ENCODE measurements at regions not wholly inside any gene's neighbourhood (a gene's known extent, or its start where the extent isn't known, plus 50 kb on each side); places are given as distances from the start of the nearest gene placed in this dataset.
"Not testable (repeated sequence)": the region's sequence is repeated elsewhere in the genome, so short reads cannot be mapped to it uniquely, and the experiment has no call there.

DNA sequence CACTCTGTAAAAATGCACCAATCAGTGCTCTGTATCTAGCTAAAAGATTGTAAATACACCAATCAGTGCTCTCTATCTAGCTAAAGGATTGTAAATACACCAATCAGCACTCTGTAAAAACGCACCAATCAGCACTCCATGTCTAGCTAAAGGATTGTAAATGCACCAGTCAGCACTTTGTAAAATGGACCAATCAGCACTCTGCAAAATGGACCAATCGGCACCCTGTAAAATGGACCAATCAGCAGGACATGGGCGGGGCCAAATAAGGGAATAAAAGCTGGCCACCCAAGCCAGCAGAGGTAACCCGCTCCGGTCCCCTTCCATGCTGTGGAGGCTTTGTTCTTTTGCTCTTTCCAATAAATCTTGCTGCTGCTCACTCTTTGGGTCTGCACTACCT lies 140.7 kb downstream of the ELOVL4 start:
- DNase-seq = not testable (repeated sequence)

DNA sequence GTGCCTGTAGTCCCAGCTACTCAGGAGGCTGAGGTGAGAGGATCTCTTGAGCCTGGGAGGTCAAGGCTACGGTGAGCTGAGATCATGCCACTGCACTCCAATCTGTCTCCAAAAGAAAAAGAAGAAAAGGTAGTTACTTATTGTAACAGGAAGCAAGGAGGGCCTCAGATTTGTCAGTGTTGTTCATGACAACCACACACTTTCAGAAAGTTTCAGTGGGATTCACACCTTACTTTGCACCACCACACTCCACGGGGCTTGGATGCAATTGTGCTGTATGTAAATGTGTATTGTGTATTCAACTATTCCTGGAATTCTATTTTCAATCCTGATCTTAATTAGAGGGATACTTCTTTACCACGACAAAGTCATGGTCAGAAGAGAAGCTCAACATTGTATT lies 142.6 kb downstream of the ELOVL4 start:
- no peak for DNase-seq

DNA sequence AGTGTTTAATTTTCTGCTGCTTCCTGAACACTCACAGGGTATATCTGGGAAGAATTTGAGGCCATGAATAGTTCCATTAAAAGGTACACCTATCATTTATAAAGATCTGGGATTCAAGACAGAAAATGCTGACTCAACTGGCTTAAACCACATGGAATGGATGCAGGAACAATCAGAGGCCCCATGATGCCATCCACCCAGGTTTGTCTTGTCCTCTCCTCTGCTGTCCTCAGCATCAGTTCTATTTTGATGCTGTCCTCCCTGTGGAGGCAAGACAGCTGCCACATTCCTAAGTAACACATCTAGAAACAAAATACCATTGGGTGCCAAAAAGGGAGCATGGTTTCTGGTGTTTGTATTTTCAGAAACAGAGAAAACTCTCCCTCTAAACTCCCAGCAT lies 143.4 kb downstream of the ELOVL4 start:
- DNase-seq = no peak

DNA sequence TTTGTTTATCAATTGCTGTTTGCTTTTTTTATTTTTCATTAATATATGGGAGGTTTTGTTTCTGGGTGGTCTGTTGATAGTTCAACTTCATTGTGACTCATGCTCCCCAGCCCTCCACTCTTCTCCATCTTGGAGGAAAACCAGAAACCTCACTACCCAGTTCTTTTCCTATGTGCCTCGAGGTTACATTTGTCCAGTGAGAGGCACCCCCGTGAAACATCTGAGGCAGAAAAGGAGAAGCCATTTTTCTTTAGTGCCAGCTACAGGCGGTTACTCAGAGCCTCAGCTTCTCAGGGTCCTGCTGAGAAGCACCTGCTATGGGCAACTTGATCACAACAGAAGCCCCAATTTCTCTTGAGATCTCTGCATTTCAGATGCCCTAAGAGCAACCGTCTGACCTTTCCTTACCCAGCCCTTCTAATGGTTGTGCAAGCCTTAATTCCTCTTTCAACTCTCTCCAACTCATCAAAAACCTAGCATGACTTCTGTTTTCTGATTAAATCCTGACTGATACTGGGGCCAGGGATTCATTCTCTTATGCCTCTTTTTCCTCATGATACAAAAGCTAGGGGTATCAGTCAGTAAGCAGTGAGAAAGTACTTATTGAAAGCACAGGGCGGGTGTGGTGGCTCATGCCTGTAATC lies 144.6 kb downstream of the ELOVL4 start:
- DNase-seq = no peak

DNA sequence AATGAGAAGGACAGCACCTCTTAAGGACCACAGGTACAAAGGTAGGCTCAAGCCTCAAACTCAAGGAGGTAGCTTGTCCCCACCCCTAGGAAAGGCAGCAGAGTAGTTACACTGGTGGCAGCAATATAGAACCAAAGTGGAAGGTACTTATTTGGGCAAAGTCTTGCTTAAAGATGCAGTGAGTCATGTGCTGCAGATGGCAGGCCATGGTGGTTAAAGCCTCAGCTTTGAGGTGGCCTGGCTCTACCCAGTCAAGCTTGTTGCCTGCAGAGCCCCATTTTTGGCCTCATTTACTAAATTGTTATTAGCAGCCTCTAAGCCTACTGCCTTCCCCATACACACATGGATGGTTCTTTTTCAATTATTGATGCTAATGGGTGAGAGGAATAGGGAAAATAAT lies 146.0 kb downstream of the ELOVL4 start:
- no peak for DNase-seq

DNA sequence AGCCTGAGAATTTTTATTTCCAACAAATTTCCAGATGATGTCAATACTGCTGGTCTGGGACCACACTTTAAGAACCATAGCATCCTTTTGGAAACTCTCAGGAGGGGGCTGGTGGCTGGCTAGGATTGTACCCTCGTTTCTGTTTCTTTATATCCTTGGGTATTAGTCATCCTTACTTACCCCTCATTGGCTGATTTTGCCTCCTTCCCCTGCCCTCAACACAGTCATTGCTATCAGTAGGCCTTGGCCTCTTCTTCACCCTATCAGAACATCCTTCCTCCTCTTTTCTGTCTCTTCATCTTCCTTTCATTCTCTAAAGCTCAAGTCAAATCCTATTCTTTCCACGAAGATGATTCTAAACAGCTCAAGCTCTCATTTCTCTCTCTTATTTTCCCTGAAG lies 148.5 kb downstream of the ELOVL4 start:
- no peak for DNase-seq

DNA sequence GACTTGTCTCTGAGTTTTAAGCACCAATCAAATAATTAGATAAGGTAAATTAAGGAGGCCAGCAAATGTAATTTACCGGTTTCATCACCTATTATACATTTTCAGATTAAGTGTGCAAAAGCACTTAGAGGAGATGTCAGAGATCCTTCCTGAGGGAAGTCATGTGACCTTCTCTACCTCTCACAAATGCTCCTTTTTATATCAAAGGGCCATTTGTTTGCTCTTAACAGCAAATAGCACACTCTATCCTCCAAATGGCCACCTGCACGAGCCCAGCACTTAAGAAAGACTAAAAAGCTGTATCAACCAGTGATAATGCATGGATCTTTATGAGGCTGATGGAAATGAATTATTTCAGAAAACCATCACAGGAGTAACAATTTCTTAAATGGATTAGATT lies 149.4 kb downstream of the ELOVL4 start:
- DNase-seq = no peak

DNA sequence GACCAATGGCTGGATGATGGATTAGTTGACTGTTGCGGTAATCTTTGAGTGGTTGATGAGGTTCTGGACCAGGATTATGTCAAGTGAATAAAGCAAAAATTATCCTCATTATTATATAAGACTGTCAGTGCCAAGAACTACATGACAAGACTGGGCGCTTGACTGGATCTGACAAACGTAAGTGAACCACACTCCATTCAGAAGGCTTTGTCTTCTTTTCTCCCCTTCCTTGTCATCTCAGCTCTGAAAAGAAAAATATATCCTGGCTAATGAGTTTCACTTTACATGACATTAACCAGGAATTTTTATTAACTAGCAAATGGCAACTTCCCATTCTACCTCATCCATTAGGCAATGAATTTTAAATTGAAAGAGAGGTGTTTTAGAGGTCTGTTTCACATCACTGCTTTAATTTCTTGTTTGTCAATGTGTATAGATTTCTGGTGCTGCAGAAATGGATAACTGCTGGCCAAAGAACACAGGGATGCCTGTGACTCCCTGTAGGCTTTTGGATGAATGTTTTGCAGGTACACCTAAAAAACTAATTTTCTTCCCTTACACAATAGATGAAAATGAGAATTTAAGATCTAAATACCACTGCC lies 150.1 kb downstream of the ELOVL4 start:
- no peak for DNase-seq

DNA sequence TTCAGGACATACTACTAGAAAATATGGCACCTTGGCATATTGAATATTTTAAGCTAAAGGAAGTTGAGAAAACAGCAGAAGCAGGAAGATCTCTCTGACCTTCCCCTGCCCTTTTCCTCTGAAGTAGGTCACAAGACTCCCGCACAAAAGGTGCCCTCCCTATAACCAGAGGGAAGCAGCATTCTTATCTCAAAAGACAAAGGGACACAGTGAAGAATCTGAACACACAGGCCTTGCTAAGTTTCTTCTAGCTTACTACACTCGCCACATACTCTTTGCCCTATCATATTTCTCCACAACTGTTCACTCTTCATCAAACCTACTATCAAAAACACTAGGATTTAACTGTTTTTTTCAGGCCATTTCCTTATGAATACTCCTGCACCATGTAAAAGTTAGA lies 151.2 kb downstream of the ELOVL4 start:
- DNase-seq = no peak

DNA sequence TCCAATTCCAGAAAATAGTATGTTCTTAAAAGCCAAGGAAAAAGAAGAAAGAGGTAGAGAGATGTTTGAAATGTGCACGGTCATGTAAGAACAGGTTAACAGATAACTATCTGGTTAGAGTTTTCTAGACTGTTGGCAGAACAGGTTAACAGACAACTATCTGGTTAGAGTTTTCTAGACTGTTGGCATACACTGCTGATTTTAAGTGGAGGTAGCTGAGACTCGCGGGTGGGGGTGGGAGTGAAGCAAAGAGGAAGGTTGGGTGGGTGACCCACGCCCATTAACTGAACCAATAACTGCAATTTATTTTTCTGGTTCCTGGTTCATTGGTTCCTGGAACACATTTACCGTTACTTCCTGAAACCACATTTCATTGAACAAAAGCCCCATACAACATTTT lies 157.5 kb downstream of the ELOVL4 start:
- DNase-seq = no peak

DNA sequence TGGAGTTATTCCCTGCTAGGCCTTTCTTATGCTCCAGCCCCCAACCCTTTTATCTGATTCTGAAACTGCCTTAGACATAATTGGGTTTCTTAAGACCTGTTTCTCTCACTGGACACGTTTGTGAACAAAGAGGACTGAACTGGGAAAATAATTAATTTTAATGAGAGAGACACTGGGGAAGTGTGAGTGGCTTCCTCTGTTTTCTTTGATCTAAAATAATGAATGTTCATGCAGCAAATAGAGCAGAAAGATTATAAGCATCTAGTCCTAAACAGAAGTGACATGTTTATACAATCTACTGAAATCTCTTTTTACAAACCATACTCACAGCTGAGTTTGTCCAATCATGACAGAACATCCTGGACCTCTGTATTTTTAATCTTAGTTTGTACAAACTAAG lies 157.6 kb downstream of the SH3BGRL2 start:
- DNase-seq = no peak

DNA sequence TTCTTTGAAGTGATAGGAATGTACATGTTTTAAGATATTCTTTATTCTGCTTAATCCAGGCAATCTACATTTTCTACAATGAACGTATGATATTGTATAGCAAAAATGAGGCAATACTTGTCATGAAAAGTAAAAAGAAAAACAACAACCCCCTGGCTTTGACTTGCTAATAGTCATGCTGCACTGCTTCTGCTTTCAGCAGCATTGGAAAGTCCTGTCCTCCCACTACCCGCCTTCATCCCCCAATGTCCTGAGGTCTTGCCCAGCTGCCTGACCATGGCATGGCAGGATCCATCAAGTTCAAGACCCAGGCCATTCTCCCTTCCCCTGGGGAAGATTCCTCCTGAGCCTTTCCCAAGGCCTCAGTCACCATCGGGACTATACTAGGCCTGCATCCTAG lies 156.5 kb downstream of the SH3BGRL2 start:
- no peak for DNase-seq

DNA sequence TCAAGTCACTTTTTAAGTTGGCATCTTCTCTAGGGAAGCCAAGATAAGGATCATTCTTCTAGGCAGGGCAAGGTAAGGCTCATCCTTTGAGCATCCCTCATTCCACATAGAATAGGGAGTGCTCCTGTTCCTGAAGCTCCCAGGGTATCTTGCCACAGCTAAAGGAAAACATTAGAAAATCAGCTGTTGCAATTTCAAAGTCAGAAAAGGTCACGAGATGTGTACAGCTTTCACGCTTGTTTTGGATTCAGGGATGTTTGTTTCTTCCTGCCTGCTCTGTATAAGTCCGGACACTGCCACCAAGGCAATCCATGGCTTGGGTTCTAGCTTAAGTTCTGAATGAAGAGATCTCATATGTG lies 153.2 kb downstream of the SH3BGRL2 start:
- no peak for DNase-seq

DNA sequence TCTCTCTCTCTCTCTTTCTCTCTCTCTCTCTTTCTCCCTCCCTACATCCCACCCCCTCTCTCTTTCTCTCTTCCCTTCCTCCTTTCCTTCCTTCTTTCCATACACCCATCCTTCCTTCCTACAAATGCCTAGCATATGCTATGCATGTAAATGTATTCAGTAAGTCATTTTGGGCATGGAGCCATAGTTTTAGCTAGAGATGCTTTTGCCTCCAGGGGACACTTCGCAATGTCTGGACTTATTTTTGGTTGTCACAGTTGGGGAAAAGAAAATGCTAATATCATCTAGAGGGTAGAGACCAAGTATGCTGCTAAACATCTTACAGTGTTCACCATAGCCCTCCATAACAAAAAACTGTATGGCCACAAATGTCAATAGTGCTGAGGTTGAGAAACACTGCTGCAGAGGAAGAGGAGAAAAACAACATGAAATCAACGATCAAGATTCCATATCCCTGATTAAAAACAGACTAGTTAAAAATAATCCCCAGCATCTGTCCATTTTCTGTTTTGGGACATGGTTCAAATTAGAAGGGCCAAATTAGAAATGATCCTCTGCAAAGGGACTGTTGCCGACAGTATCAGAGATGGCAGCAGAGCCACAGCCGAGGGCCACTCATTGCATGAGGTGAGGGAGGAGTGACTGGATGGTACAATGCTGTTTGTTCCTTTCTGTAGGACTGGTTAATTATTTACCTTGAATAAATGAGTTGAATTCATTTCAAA lies 152.7 kb downstream of the SH3BGRL2 start:
- no peak for DNase-seq

DNA sequence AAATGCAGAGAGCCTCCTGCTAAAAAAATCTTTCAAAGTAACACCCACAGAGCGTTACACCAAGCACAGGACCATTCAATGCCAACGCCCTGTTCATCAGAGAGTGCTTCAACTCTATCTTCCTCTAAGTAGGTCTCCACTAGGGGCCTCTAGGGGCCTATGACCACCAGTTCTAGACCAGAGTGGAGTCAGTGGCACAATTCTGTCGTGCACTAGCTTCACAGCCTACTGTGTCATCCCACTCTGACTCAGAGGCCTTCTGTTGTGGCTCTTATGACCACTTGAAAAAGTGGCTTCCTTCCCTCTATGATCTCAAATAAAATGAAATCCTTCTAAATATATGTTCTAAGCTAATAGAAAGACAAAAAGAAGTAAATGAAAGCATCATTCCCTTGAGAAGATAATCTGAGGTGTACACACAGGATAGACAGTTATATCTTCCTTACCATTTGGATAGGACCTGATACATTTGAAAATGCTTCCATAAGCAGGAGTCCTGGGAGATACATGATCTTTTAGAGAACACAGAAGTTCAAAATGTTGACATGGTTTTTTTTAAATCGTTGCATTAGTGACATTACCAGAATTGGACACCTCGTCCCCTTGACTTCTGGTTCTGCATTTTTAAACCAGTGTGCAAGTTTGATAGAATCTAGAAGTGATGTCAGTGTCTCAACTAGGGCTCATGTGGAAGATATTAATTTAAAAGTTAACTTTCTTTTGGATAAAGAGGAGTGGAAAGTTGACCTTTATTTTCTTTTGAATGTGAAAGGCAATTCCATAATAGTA lies 151.9 kb downstream of the SH3BGRL2 start:
- DNase-seq = no peak

DNA sequence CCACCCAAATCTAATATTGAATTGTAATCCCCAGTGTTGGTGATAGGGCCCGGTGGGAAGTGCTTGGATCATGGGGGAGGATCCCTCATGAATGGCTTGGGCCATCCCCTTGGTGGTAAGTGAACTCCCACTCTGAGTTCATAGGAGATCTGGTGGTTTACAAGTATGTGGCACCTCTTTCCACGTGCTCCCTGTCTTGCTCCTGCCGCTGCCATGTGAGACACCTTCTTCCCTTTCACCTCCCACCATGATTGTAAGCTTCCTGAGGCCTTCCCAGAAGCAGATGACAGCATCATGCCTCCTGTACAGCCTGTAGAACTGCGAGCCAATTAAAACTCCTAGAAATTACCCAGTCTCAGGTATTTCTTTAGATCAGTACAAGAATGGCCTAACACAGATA lies 150.8 kb downstream of the SH3BGRL2 start:
- no peak for DNase-seq

DNA sequence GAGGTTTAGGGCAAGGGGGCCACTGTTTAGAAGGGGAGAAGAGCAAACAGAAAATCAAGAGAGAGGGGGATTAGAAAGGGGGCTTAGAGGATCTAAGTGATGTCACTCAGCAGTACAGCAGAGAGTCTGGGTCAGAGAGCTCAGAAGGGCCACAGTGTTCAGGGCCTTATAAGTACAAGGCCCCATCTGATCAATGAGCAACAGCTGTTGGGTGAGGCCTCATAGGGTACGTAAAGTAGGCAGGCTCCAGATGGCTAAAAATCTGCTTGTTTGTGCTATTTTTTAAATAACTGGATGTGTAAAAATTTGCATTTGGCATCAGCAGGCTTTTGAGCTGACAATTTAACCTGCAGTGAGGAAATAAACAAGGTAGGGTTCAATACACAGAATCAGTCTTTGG lies 149.8 kb downstream of the SH3BGRL2 start:
- DNase-seq = no peak

DNA sequence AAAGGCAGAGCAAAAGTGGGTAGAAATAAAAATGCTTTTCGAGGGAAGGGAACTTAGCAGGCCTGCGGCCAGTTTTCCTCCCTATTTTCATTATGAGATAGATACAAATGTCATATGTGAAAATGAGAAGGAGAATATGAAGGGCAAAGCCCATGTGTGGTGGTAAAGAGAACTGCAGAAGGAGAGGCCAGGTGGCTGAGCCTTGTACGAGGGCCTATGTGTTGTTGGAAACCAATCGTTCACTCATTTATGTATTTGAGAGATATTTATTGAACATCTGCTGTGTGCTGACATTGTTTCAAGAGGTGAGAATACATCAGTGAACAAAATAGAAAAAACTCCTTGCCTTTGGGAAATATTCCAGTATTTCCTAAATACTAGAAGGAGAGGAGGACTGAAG lies 147.7 kb downstream of the SH3BGRL2 start:
- DNase-seq = no peak

DNA sequence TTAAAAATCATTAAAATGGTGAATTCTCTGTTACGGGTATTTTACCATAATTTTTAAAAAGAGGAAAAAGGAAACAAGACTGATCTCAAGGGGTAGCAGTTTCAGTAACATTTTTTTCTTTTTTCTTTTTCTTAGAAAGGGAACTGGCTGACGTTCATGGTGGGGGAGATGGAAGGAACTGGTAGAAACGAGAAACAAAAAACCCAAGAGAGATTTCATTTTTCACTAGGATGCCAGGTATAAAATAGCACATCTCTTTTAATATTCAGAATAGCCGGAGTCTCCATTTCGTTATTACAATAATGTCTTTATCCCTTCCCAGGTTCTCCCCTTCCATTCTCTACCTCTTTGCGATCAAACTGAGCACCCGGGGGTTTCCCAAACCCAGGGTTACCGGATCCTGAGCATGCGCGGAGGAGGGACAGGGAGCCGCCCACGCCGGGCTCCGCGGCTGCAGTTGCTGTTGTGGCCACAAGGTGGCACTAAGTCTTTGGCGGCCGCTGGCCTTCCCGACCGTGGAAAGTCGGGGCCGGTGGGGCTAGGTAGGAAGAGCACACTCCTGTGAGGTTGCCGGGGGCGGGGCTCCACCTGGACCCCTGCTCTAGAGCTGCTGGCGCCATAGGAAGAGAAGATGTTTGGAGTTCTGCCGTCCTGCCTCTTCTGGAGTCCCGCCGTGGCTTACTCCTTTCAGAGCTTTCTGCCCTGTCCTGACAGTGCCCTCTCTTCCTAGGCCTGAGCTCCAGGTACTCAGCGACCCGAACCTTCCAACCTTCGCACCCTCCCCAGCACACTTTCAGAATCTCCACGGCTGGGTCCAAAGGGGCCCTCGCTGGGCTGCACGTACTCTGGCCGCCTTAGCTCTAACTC lies 146.8 kb downstream of the SH3BGRL2 start:
- DNase-seq = peak; percentile 51

DNA sequence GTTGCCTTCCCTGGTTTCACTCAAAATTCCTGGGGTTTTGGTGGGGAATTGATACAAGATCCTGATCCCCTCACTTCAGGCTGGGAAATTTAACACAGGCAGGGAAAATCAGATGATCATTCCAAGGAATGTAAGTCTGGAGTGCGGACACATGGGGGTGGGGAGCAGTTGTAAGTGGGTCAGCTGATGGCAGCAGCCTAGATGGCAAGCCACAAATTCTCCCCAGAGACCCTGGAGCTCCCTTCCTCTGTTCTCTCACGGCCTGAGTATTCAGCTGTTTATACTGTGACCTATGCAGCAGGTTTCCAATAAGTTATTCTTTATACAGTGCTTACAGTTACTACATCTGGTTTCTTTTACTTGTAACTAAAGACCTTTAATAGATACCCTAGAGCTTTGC lies 144.9 kb downstream of the SH3BGRL2 start:
- DNase-seq = no peak

DNA sequence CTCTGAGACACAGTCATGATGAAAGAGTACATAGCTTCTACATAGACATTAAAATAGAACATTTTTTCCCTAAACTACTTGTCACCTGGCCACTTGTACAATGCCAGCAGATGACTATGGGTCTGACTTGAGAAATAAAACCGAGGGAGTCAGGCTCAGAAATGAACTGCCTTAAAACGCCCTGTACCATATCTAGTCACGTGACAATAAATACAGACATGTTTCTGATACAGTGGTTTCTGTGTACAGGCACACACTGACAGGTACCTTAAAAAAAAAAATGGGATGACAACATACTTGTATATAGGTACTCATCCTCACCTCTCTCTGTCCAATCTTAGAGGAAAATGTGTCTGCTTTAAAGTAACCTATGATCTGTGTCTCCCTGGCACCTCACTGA lies 144.1 kb downstream of the SH3BGRL2 start:
- DNase-seq = no peak

DNA sequence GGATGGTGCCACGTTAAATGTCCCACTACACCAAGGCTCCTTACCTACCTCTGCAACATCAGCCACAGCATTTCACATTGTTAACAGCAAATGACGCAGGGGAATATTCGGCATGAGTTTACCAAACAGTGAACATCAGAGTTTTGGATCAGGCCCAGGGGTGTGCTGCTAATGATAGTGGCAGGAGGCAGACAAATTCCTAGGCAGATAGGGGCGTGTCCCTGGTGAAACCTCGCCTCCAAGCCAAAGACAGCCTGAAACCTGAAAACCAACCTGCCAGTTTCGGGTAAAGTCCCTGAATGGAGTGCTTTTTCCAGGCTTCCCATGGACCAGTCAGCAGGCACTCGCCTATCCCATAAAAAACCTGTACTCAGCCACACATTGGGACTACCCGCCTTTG lies 133.6 kb downstream of the SH3BGRL2 start:
- DNase-seq = no peak

DNA sequence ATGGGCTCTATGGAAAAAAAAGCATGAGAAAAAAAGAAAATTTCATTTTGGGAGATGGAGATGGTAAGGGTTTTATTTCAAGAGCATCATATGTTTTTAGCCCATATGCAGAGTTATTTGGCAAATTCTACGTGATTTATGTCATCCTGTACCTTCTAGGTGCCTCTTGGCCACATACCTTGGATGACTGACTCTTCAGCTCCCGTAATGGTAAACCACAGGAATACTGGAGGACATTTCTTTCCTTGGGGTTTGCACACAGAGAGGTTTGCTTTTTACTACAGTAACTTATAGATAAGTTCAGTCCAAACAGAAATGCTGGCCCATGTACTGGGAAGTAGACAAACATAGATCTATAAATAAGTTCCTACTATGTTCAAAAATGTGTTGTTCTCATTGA lies 132.2 kb downstream of the SH3BGRL2 start:
- DNase-seq = no peak

All from COR-L47 (cell line).